Heart right ventricle (tissue), 16 donors: ENCODE measurements at regions not wholly inside any gene's neighbourhood (a gene's known extent, or its start where the extent isn't known, plus 50 kb on each side); places are given as distances from the start of the nearest gene placed in this dataset.

Experiments used
- ATAC-seq, 8 donors: fragments of 200-7000 bp; cut with Tn5 transposase; one replicate each; pipeline ENCODE4 v1.9.1; 2020; ENCODE audit warnings: mild to moderate bottlenecking in 8 of 8, moderate library complexity in 8 of 8, moderate number of reproducible peaks in 1 of 8
- DNase-seq, 2 donors: peaks; one replicate each; pipeline ENCODE4 v3.0.0-alpha.2; 2020
- H3K27ac ChIP-seq, 10 donors: fragments of 200-600 bp; sonication (generic) in 2 of 10; one replicate each; pipeline versions ENCODE4 v1.5.0 to v1.8.0; 2020 to 2022; ENCODE audit warnings: mild to moderate bottlenecking in 3 of 10
- H3K27me3 ChIP-seq, 7 donors: fragments of 200-600 bp; one replicate each; pipeline ENCODE4 v1.8.0; 2021 to 2022; ENCODE audit warnings: mild to moderate bottlenecking in 2 of 7
- H3K36me3 ChIP-seq, 9 donors: fragments of 200-600 bp; sonication (generic) in 1 of 9; one replicate each; pipeline versions ENCODE4 v1.5.0 to v1.8.0; 2020 to 2022; ENCODE audit warnings: mild to moderate bottlenecking in 2 of 9
- H3K4me1 ChIP-seq, 9 donors: fragments of 200-600 bp; sonication (generic) in 1 of 9; one replicate each; pipeline versions ENCODE4 v1.5.0 to v1.8.0; 2020 to 2022; ENCODE audit warnings: mild to moderate bottlenecking in 4 of 9
- H3K4me3 ChIP-seq, 10 donors: fragments of 200-600 bp; sonication (generic) in 2 of 10; one replicate each; pipeline versions ENCODE4 v1.5.0 to v1.8.0; 2020 to 2022; ENCODE audit warnings: mild to moderate bottlenecking in 7 of 10, moderate library complexity in 2 of 10
- H3K9me3 ChIP-seq, 11 donors: fragments of 200-600 bp in 10 of 11; sonication (generic) in 2 of 11; one replicate each; pipeline versions ENCODE4 v1.5.0 to v1.8.0; 2013 to 2022; ENCODE audit warnings: mild to moderate bottlenecking in 2 of 11, control low read depth in 1 of 11, moderate library complexity in 1 of 11
- WGBS, 2 donors: extraction: QIAGEN DNeasy Blood & Tissue Kit; methylation state at CpG; one replicate each; pipeline ENCODE4 v1.1.7; 2013; ENCODE audit warnings: inconsistent platforms in 1 of 2; 5-methylcytosine and 5-hydroxymethylcytosine counted together
- intact Hi-C, 10 donors: fragments of 100-400 bp; cut with DNase I; formaldehyde crosslinking; loops; one replicate each; pipeline versions ENCODE4 v1.11.1 to v1.14.2; 2022
- TF ChIP-seq, protein P1 (sequence below), 9 donors: fragments of 200-600 bp; sonication (generic) in 2 of 9; IDR thresholded peaks; one replicate each; pipeline versions ENCODE4 v1.5.0 to v1.8.0; 2021 to 2022; ENCODE audit warnings: antibody characterized with exemption in 9 of 9, mild to moderate bottlenecking in 5 of 9, moderate library complexity in 1 of 9
- donor health status: Arrhythmogenic right ventricular cardiomyopathy.
- donor health status: ischemic (EF 13 %, LVEDD 7.1; RV severe dilation, severe dysfunction).
- donor health status: healthy with polysubstance abuse.
- donor health status: DM: no; HTN: yes; CAD: no.
- donor health status: DM: no; HTN: no; CAD: no.
- donor health status: ischemic (EF 25% LVEDD 6.9; RV normal size, moderate dysfunction).
- donor health status: ischemic (EF 25% LVEDD 5.7; RV mildly dilated, moderate dysfunction).
- donor health status: healthy.
- donor health status: DM: yes; HTN: yes; CAD: no.
- donor health status: Ischemic cardiomyopathy.
- donor health status: ischemic (EF 35%, LVEDD 5.7; RV mildly dilated, moderate dysfunction).
- donor health status: nonischemic (EF 11% LVEDD 7.7; RV severe dilation, severe dysfunction).
- donor health status: DM: yes; HTN: yes; CAD: no.
- donor health status: PGD.
- donor health status: ischemic (EF 29% LVEDD 5.4; RV normal size, mild dysfunction).
- donor health status: nonischemic (EF 23%, LVEDD 6.1; RV moderate dilation, normal function).

DNA sequence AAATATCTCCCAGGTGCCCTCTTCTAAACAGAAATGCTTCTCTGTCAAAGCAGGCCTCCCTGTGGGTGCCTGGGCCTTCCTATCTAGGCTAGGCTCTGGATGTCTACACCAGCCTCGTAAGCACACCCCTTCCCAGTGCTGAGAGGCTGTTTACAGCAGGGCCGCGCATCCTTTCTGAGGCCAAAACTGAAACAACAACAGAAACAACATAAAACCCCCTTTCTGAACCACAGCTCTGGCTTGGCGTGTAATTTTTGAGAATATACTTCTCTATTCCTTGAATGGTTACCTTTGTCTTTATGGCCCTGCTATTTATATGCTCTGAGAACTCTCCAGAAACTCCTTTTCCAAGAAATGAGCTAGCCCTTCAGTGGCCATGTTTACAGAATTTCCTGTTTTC lies 118.4 kb downstream of the BCL2L11 start:
- H3K27ac ChIP-seq = no peak overlapping the region
- no peaks in the 10 kb centered on the region for H3K36me3 ChIP-seq
- no peak for DNase-seq
- intact Hi-C loops = no loop called here
- TF ChIP-seq, protein P1, sequence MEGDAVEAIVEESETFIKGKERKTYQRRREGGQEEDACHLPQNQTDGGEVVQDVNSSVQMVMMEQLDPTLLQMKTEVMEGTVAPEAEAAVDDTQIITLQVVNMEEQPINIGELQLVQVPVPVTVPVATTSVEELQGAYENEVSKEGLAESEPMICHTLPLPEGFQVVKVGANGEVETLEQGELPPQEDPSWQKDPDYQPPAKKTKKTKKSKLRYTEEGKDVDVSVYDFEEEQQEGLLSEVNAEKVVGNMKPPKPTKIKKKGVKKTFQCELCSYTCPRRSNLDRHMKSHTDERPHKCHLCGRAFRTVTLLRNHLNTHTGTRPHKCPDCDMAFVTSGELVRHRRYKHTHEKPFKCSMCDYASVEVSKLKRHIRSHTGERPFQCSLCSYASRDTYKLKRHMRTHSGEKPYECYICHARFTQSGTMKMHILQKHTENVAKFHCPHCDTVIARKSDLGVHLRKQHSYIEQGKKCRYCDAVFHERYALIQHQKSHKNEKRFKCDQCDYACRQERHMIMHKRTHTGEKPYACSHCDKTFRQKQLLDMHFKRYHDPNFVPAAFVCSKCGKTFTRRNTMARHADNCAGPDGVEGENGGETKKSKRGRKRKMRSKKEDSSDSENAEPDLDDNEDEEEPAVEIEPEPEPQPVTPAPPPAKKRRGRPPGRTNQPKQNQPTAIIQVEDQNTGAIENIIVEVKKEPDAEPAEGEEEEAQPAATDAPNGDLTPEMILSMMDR (IDR thresholded peaks at IDR 0.05) = no peak
- no peaks in the 10 kb centered on the region for H3K9me3 ChIP-seq
- no peak overlapping the region for H3K4me3 ChIP-seq
- H3K4me1 ChIP-seq = peaks cover 0 to 25% (median 7%) of the 10 kb centered on the region in 9 donors
- 93 to 99% methylated on average over 4 of the region's 4 CpGs for WGBS, 2 donors
- H3K27me3 ChIP-seq = no peaks in the 10 kb centered on the region
- ATAC-seq = no peak

DNA sequence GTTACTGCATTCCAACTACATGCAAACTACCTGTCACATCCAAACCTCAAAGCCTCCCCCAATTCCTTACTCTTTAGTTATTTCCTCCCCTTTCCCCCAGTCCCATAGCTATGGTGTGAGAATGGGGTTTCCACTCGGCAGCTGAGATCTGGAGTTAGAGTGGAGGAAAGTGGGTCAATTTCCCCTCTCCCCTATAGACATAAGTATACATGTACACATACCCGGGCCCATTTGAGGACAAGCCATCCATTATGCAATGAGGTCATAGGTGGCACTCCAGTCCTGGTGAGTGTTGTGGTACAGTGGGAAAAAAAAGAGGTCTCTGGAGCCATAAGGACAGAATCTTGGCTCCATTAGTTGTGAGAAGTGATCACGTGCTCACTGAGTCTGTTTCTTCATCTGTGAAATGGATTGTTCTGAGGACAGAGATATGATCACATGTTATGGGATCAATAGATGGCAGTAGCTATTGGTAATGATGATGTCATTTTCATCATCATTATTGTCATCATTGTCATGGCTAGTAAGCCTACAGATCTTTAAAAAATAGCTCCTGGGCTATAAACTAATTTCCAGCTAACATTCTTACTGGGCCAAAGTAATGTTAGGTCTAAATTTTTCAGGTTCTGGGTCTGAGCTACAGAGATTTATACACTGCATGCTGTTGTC lies 119.0 kb downstream of the BCL2L11 start:
- 94 to 96% methylated on average over 3 of the region's 3 CpGs for WGBS, 2 donors
- no peaks in the 10 kb centered on the region for H3K36me3 ChIP-seq
- ATAC-seq = no peak
- no peak overlapping the region for H3K27ac ChIP-seq
- DNase-seq = no peak
- H3K4me1 ChIP-seq = peaks cover 0 to 25% (median 7%) of the 10 kb centered on the region in 9 donors
- no peak overlapping the region for H3K4me3 ChIP-seq
- H3K27me3 ChIP-seq = no peaks in the 10 kb centered on the region
- TF ChIP-seq, protein P1 (IDR thresholded peaks at IDR 0.05) = no peak
- intact Hi-C loops = no loop called here
- no peaks in the 10 kb centered on the region for H3K9me3 ChIP-seq

DNA sequence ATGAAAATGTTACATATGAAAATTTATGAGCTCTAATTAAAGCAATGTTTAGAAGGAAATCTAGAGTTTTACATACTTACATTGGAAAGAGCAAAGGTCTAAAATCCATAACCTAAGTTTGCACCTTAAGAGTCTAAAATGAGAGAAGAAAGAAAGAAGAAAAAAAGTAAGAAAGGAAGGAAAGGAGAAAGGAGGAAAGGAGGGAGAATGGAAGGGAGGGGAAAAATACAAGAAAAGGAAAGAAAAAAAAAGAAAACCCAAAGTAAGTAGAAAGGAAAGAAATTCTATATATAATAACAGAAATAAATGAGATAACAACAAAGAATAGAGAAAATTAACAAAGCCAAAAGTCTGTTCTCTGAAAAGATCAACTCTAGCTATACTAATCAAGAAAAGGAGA lies 122.6 kb downstream of the BCL2L11 start:
- no peak overlapping the region for H3K27ac ChIP-seq
- peaks cover 0 to 8% (median 0%) of the 10 kb centered on the region in 9 donors for H3K4me1 ChIP-seq
- peaks cover 0 to 14% (median 0%) of the 10 kb centered on the region in 9 donors for H3K36me3 ChIP-seq
- DNase-seq (no peak), ATAC-seq (no peak)
- TF ChIP-seq, protein P1 (IDR thresholded peaks at IDR 0.05) = no peak
- no peaks in the 10 kb centered on the region for H3K27me3 ChIP-seq
- H3K4me3 ChIP-seq = no peak overlapping the region
- intact Hi-C loops = no loop called here
- H3K9me3 ChIP-seq = no peaks in the 10 kb centered on the region

DNA sequence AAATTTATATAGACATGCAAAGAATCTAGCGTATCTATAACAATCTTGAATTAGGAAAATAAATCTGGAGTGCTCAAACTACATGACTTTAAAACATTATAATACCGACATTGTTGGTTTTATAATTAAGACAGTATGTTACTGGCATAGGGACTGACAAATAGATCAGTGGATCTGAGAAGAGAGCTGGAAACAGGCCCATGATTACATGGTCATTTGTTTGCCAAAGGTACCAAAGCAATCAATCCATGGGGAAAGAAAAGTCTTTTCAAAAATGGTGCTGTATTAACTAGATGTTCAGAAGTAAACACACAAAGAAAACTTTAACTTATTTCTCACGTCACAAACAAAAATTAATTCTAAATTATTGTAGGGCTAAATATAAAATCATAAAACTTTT lies 124.2 kb downstream of the BCL2L11 start:
- DNase-seq = no peak

More for the DNA sequence above, 124.2 kb downstream of the BCL2L11 start:
- Histone ChIP-seq H3K4me3 (no peak overlapping the region), H3K9me3 (no peaks in the 10 kb centered on the region), H3K36me3 (peaks cover 0 to 14% (median 0%) of the 10 kb centered on the region in 9 donors), H3K4me1 (peaks cover 0 to 8% (median 0%) of the 10 kb centered on the region in 9 donors), H3K27ac (no peak overlapping the region), H3K27me3 (no peaks in the 10 kb centered on the region)
- no peak for ATAC-seq
- intact Hi-C loops = no loop called here
- TF ChIP-seq, protein P1 (IDR thresholded peaks at IDR 0.05) = no peak
- 94 to 96% methylated on average over 3 of the region's 3 CpGs for WGBS, 2 donors
